IMR-90 (cell line): ENCODE measurements at regions not wholly inside any gene's neighbourhood (a gene's known extent, or its start where the extent isn't known, plus 50 kb on each side); places are given as distances from the start of the nearest gene placed in this dataset.

Experiments
- ATAC-seq: fragments of 200-7000 bp; cut with Tn5 transposase; 2 replicates; pipeline ENCODE4 v1.9.1; 2020; ENCODE audit warnings: low read depth, mild to moderate bottlenecking, moderate library complexity
- BruUV-seq: library from RNA; stranded (reverse); fragments of 400-500 nt; replicated peaks from 2 replicates; lab custom pipeline; 2021; lab: Mats Ljungman, UMichigan
- CTCF ChIA-PET: fragments of 300-600 bp; formaldehyde crosslinking; extraction: SDS; loops from one replicate; lab custom pipeline; 2021; ENCODE audit warnings: antibody characterized with exemption; lab: Yijun Ruan, JAX
- POLR2A ChIA-PET: fragments of 300-600 bp; sonication (Branson Sonifier 250); formaldehyde crosslinking; loops from one replicate; lab custom pipeline; 2022; ENCODE audit warnings: antibody characterized with exemption; ENCODE audit not compliant: unreplicated experiment; lab: Charles Lee
- DNase-seq: peaks from one replicate; pipeline ENCODE4 v3.0.0; 2013
- H2AFZ ChIP-seq: replicated peaks from 2 replicates; pipeline ENCODE3; 2013; ENCODE audit warnings: low read length, mild to moderate bottlenecking; ENCODE audit not compliant: poor library complexity
- H2AK5ac ChIP-seq: 2 replicates; pipeline ENCODE4 v1.6.1; 2013; ENCODE audit warnings: low read depth, low read length, inconsistent platforms
- H2AK9ac ChIP-seq: replicated peaks from 2 replicates; pipeline ENCODE3; 2013; ENCODE audit warnings: mild to moderate bottlenecking, low read depth, low read length, moderate library complexity; ENCODE audit not compliant: poor library complexity
- H2BK120ac ChIP-seq: 2 replicates; pipeline ENCODE4 v1.6.1; 2013; ENCODE audit warnings: low read depth, low read length, inconsistent platforms
- H2BK15ac ChIP-seq: 3 replicates; pipeline ENCODE4 v1.6.1; 2013; ENCODE audit warnings: low read depth, low read length, inconsistent platforms
- H2BK20ac ChIP-seq: 2 replicates; pipeline ENCODE4 v1.6.1; 2013; ENCODE audit warnings: low read depth, mild to moderate bottlenecking, inconsistent platforms, low read length, moderate library complexity
- H2BK5ac ChIP-seq: 2 replicates; pipeline ENCODE4 v1.6.1; 2013; ENCODE audit warnings: mild to moderate bottlenecking, low read depth, low read length, inconsistent platforms; ENCODE audit not compliant: poor library complexity, severe bottlenecking
- H3K14ac ChIP-seq: replicated peaks from 2 replicates; pipeline ENCODE4 v1.6.1; 2013; ENCODE audit warnings: low read depth, low read length, inconsistent platforms
- H3K18ac ChIP-seq: 2 replicates; pipeline ENCODE4 v1.6.1; 2013; ENCODE audit warnings: low read depth, low read length, control low read depth
- H3K23ac ChIP-seq: 2 replicates; pipeline ENCODE4 v1.6.1; 2013; ENCODE audit warnings: low read depth, low read length, inconsistent platforms
- H3K27ac ChIP-seq: 2 replicates; pipeline ENCODE4 v1.5.1; 2013; ENCODE audit warnings: mild to moderate bottlenecking, control low read depth, low read length; ENCODE audit not compliant: insufficient read depth
- H3K27me3 ChIP-seq: 2 replicates; pipeline ENCODE4 v1.6.1; 2013; ENCODE audit warnings: low read length; ENCODE audit not compliant: control insufficient read depth, insufficient read depth
- H3K36me3 ChIP-seq: 2 replicates; pipeline ENCODE4 v1.6.1; 2013; ENCODE audit warnings: low read length, mixed read lengths; ENCODE audit not compliant: control insufficient read depth, insufficient read depth
- H3K4ac ChIP-seq: 2 replicates; pipeline ENCODE4 v1.6.1; 2013; ENCODE audit warnings: low read depth, low read length, inconsistent platforms
- H3K4me1 ChIP-seq: 2 replicates; pipeline ENCODE4 v1.6.1; 2013; ENCODE audit warnings: low read length, mixed read lengths; ENCODE audit not compliant: control insufficient read depth, insufficient read depth
- H3K4me2 ChIP-seq: 2 replicates; pipeline ENCODE4 v1.6.1; 2013; ENCODE audit warnings: low read depth, mild to moderate bottlenecking, control low read depth, low read length, moderate library complexity
- H3K4me3 ChIP-seq: 2 replicates; pipeline ENCODE4 v1.5.1; 2013; ENCODE audit warnings: low read depth, mild to moderate bottlenecking, control low read depth, low read length, moderate library complexity; ENCODE audit not compliant: insufficient read depth
- H3K56ac ChIP-seq: 2 replicates; pipeline ENCODE4 v1.6.1; 2013; ENCODE audit warnings: low read length, inconsistent platforms; ENCODE audit not compliant: insufficient read depth; ENCODE audit errors: extremely low read depth
- H3K79me1 ChIP-seq, 2 experiments: 2 replicates each; pipeline ENCODE4 v1.6.1; 2013; ENCODE audit warnings: low read length in 2 of 2, inconsistent platforms in 1 of 2, low read depth in 1 of 2
- H3K9ac ChIP-seq: 2 replicates; pipeline ENCODE4 v1.6.1; 2013; ENCODE audit warnings: low read depth, low read length, control low read depth
- H3K9me1 ChIP-seq: 2 replicates; pipeline ENCODE4 v1.6.1; 2013; ENCODE audit warnings: low read length, inconsistent platforms; ENCODE audit not compliant: insufficient read depth
- H3K9me3 ChIP-seq: 2 replicates; pipeline ENCODE4 v1.6.1; 2013; ENCODE audit warnings: low read length; ENCODE audit not compliant: control insufficient read depth, insufficient read depth
- H4K20me1 ChIP-seq: 2 replicates; pipeline ENCODE4 v1.6.1; 2013; ENCODE audit warnings: low read length, inconsistent platforms; ENCODE audit not compliant: insufficient read depth
- H4K5ac ChIP-seq: 2 replicates; pipeline ENCODE4 v1.6.1; 2013; ENCODE audit warnings: mild to moderate bottlenecking, low read depth, low read length, control low read depth
- H4K8ac ChIP-seq, 2 experiments: 2 replicates each; pipeline ENCODE4 v1.6.1; 2013; ENCODE audit warnings: low read depth in 2 of 2, low read length in 2 of 2, control low read depth in 1 of 2, inconsistent platforms in 1 of 2
- H4K91ac ChIP-seq: 2 replicates; pipeline ENCODE4 v1.6.1; 2013; ENCODE audit warnings: low read depth, low read length, inconsistent platforms; ENCODE audit not compliant: insufficient read depth
- BHLHE40 ChIP-seq: fragments of 150-350 bp; IDR thresholded peaks from 2 replicates; pipeline ENCODE4 v1.6.1; 2016; ENCODE audit warnings: mild to moderate bottlenecking, low read depth, low read length
- CEBPB ChIP-seq: IDR thresholded peaks from 2 replicates; pipeline ENCODE4 v1.6.1; 2012; ENCODE audit warnings: low read depth, low read length, improper control_type of control experiment
- CHD1 ChIP-seq: IDR thresholded peaks from 2 replicates; pipeline ENCODE4 v1.6.1; 2012; ENCODE audit warnings: low read depth, low read length, improper control_type of control experiment
- CTCF ChIP-seq: conservative IDR thresholded peaks from 2 replicates; pipeline ENCODE4 v1.5.1; 2012; ENCODE audit warnings: mild to moderate bottlenecking, low read depth, low read length, improper control_type of control experiment
- ELK1 ChIP-seq: fragments of 150-350 bp; IDR thresholded peaks from 2 replicates; pipeline ENCODE4 v1.6.1; 2016; ENCODE audit warnings: low read depth, mild to moderate bottlenecking, low read length, moderate library complexity, borderline replicate concordance
- FOS ChIP-seq: fragments of 150-350 bp; IDR thresholded peaks from 2 replicates; pipeline ENCODE4 v1.6.1; 2016; ENCODE audit warnings: low read depth, low read length
- MAFK ChIP-seq: IDR thresholded peaks from 2 replicates; pipeline ENCODE4 v1.6.1; 2012; ENCODE audit warnings: low read depth, low read length, improper control_type of control experiment
- MAZ ChIP-seq: IDR thresholded peaks from 2 replicates; pipeline ENCODE4 v1.6.1; 2012; ENCODE audit warnings: low read depth, mild to moderate bottlenecking, low read length, improper control_type of control experiment, moderate library complexity, borderline replicate concordance
- MXI1 ChIP-seq: IDR thresholded peaks from 2 replicates; pipeline ENCODE4 v1.6.1; 2012; ENCODE audit warnings: low read depth, mild to moderate bottlenecking, low read length, moderate library complexity, borderline replicate concordance
- NFE2L2 ChIP-seq: fragments of 150-350 bp; IDR thresholded peaks from 2 replicates; pipeline ENCODE4 v1.6.1; 2016; ENCODE audit warnings: low read depth, mild to moderate bottlenecking, low read length
- POLR2A ChIP-seq: IDR thresholded peaks from 2 replicates; pipeline ENCODE4 v1.6.1; 2012; ENCODE audit warnings: mild to moderate bottlenecking, low read depth, low read length
- RAD21 ChIP-seq: IDR thresholded peaks from 2 replicates; pipeline ENCODE4 v1.6.1; 2012; ENCODE audit warnings: low read length, improper control_type of control experiment
- RCOR1 ChIP-seq: IDR thresholded peaks from 2 replicates; pipeline ENCODE4 v1.6.1; 2012; ENCODE audit warnings: mild to moderate bottlenecking, low read length, improper control_type of control experiment; ENCODE audit not compliant: insufficient replicate concordance
- RFX5 ChIP-seq: IDR thresholded peaks from 2 replicates; pipeline ENCODE4 v1.8.0; 2012; ENCODE audit warnings: low read depth, mild to moderate bottlenecking, low read length, moderate library complexity
- SMC3 ChIP-seq: fragments of 150-350 bp; IDR thresholded peaks from 2 replicates; pipeline ENCODE4 v1.6.1; 2016; ENCODE audit warnings: low read depth, mild to moderate bottlenecking, antibody characterized with exemption, low read length, moderate library complexity
- WGBS, 2 experiments: methylation state at CpG; one replicate each; pipeline versions ENCODE4 v1.1.5 to v1.1.7; 2013; ENCODE audit warnings: missing lambda C conversion rate in 2 of 2; ENCODE audit not compliant: insufficient read length in 1 of 2; ENCODE audit errors: extremely low coverage in 2 of 2; 5-methylcytosine and 5-hydroxymethylcytosine counted together
- dilution Hi-C: fragments of 300-500 bp; cut with HindIII; formaldehyde crosslinking; loops from one replicate; pipeline ENCODE4 v1.14.3; 2018; ENCODE audit warnings: low sequenced_read_pairs; ENCODE audit not compliant: unreplicated experiment
- in situ Hi-C: fragments of 300-500 bp; cut with MboI; formaldehyde crosslinking; loops from 3 replicates; pipeline ENCODE4 v1.14.3; 2019; ENCODE audit warnings: low sequenced_read_pairs, inconsistent platforms, mixed read lengths
- intact Hi-C: fragments of 100-400 bp; cut with micrococcal nuclease; formaldehyde crosslinking; loops from 2 replicates; pipeline ENCODE4 v1.10.0; 2022
- TF ChIP-seq, protein P1 (sequence below): fragments of 150-350 bp; IDR thresholded peaks from 2 replicates; pipeline ENCODE4 v1.6.1; 2017; ENCODE audit warnings: mild to moderate bottlenecking, antibody characterized with exemption, low read length, low read depth

GRCh38 chr6:1257778-1258177 is 54.1 kb upstream of the FOXQ1 start:
- H3K36me3 ChIP-seq, result no peaks in the 10 kb centered on the region
- no peak overlapping the region for H3K4ac ChIP-seq
- no peaks in the 10 kb centered on the region; the same call in 1 of the 2 replicates for H3K27me3 ChIP-seq
- intact Hi-C loops (no loop called here), dilution Hi-C loops (no loop called here), in situ Hi-C loops (no loop called here)
- H2BK15ac ChIP-seq, result no peak overlapping the region
- H2AK5ac ChIP-seq, result no peak overlapping the region
- no peak overlapping the region for H3K4me3 ChIP-seq
- no peak overlapping the region for H2BK5ac ChIP-seq
- H2AFZ ChIP-seq, result no peak overlapping the region
- H4K91ac ChIP-seq, result no peak overlapping the region
- no peak overlapping the region for H3K27ac ChIP-seq
- ChIA-PET POLR2A (no interaction called here), CTCF (no interaction called here)
- H4K20me1 ChIP-seq, result no peaks in the 10 kb centered on the region
- no peaks in the 10 kb centered on the region for H3K79me1 ChIP-seq
- 95% methylated on average over 3 of the region's 7 CpGs; no CpG with 5 or more reads in 1 of the 2 experiments for WGBS, 2 experiments
- TF ChIP-seq RCOR1 (no peak), CEBPB (no peak), MAFK (no peak), MAZ (no peak), NFE2L2 (no peak), BHLHE40 (no peak), FOS (no peak), MXI1 (no peak), POLR2A (no peak), CTCF (no peak), CHD1 (no peak), ELK1 (no peak), SMC3 (no peak), RAD21 (no peak), RFX5 (no peak)
- TF ChIP-seq, protein P1, sequence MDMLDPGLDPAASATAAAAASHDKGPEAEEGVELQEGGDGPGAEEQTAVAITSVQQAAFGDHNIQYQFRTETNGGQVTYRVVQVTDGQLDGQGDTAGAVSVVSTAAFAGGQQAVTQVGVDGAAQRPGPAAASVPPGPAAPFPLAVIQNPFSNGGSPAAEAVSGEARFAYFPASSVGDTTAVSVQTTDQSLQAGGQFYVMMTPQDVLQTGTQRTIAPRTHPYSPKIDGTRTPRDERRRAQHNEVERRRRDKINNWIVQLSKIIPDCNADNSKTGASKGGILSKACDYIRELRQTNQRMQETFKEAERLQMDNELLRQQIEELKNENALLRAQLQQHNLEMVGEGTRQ, result no peak
- H2BK120ac ChIP-seq, result no peak overlapping the region
- H3K9ac ChIP-seq, result no peak overlapping the region
- H3K9me3 ChIP-seq, result no peaks in the 10 kb centered on the region
- H3K4me2 ChIP-seq, result no peak overlapping the region
- H4K5ac ChIP-seq, result no peak overlapping the region
- no peak overlapping the region for H3K56ac ChIP-seq
- DNase-seq, result no peak
- H3K18ac ChIP-seq, result no peak overlapping the region
- ATAC-seq, result no peak
- H2AK9ac ChIP-seq, result no peak overlapping the region
- no peak overlapping the region for H2BK20ac ChIP-seq
- H3K23ac ChIP-seq, result no peak overlapping the region
- no peaks in the 10 kb centered on the region for H3K9me1 ChIP-seq
- BruUV-seq, result no TSS peak
- no peak overlapping the region for H4K8ac ChIP-seq
- no peak overlapping the region for H3K14ac ChIP-seq
- H3K4me1 ChIP-seq, result no peaks in the 10 kb centered on the region
